ENCODE measurements at regions not wholly inside any gene's neighbourhood (a gene's known extent, or its start where the extent isn't known, plus 50 kb on each side); places are given as distances from the start of the nearest gene placed in this dataset.
"Not testable (repeated sequence)": the region's sequence is repeated elsewhere in the genome, so short reads cannot be mapped to it uniquely, and the experiment has no call there.

GRCh38 chr4:18670034-18670433 lies 648.5 kb upstream of the LCORL start:
- no peak for DNase-seq (ENCODE audit: low read depth in 2 of 2)

- no peak for DNase-seq (ENCODE audit: low read depth in 2 of 2)
Observed at GRCh38 chr4:18669390-18669789, 647.8 kb upstream of the LCORL start.

GRCh38 chr4:18666322-18666721 lies 644.8 kb upstream of the LCORL start:
- no peak for DNase-seq (ENCODE audit: low read depth in 2 of 2)

- no peak for DNase-seq (ENCODE audit: low read depth in 2 of 2)
Observed at GRCh38 chr4:18664171-18664570, 642.6 kb upstream of the LCORL start.

- no peak for DNase-seq (ENCODE audit: low read depth in 2 of 2)
Observed at GRCh38 chr4:18645351-18645750, 623.8 kb upstream of the LCORL start.

GRCh38 chr4:18641334-18641733 lies 619.8 kb upstream of the LCORL start:
- DNase-seq (ENCODE audit: low read depth in 2 of 2), result no peak

GRCh38 chr4:18638031-18638430 lies 616.5 kb upstream of the LCORL start:
- DNase-seq (ENCODE audit: low read depth in 2 of 2), result no peak

- DNase-seq (ENCODE audit: low read depth in 2 of 2), result no peak
Observed at GRCh38 chr4:18636001-18636585, 614.5 kb upstream of the LCORL start.

- no peak for DNase-seq (ENCODE audit: low read depth in 2 of 2)
Observed at GRCh38 chr4:18635531-18635930, 614.0 kb upstream of the LCORL start.

- DNase-seq (ENCODE audit: low read depth in 2 of 2), result no peak
Observed at GRCh38 chr4:18631586-18631985, 610.0 kb upstream of the LCORL start.

- DNase-seq (ENCODE audit: low read depth in 2 of 2), result no peak
Observed at GRCh38 chr4:18630218-18631110, 608.9 kb upstream of the LCORL start.

- no peak for DNase-seq (ENCODE audit: low read depth in 2 of 2)
Observed at GRCh38 chr4:18627447-18628005, 606.0 kb upstream of the LCORL start.

- DNase-seq (ENCODE audit: low read depth in 2 of 2), result no peak
Observed at GRCh38 chr4:18626996-18627395, 605.4 kb upstream of the LCORL start.

- no peak for DNase-seq (ENCODE audit: low read depth in 2 of 2)
Observed at GRCh38 chr4:18626366-18626765, 604.8 kb upstream of the LCORL start.

GRCh38 chr4:18621186-18621585 lies 599.6 kb upstream of the LCORL start:
- DNase-seq (ENCODE audit: low read depth in 2 of 2), result no peak

- DNase-seq (ENCODE audit: low read depth in 2 of 2), result no peak
Observed at GRCh38 chr4:18616720-18617119, 595.2 kb upstream of the LCORL start.

- DNase-seq (ENCODE audit: low read depth in 2 of 2), result no peak
Observed at GRCh38 chr4:18611026-18611425, 589.5 kb upstream of the LCORL start.

GRCh38 chr4:18608908-18609533 lies 587.5 kb upstream of the LCORL start:
- no peak for DNase-seq (ENCODE audit: low read depth in 2 of 2)

GRCh38 chr4:18602610-18603009 lies 581.1 kb upstream of the LCORL start:
- not testable (repeated sequence) for DNase-seq (ENCODE audit: low read depth in 2 of 2)

- peak; percentile 12 to 15 for DNase-seq (ENCODE audit: low read depth in 2 of 2)
Observed at GRCh38 chr4:18593297-18594002, 571.9 kb upstream of the LCORL start.

- no peak for DNase-seq (ENCODE audit: low read depth in 2 of 2)
Observed at GRCh38 chr4:18582841-18583240, 561.3 kb upstream of the LCORL start.

- DNase-seq (ENCODE audit: low read depth in 2 of 2), result no peak
Observed at GRCh38 chr4:18578307-18578706, 556.8 kb upstream of the LCORL start.

Measured in stimulated activated CD4-positive, alpha-beta T cell treated with anti-CD3 and anti-CD28 coated beads, Interleukin-4, amount 100 ng/mL, for 48 hours (primary cell).